GM12878 (cell line): ENCODE measurements at regions not wholly inside any gene's neighbourhood (a gene's known extent, or its start where the extent isn't known, plus 50 kb on each side); places are given as distances from the start of the nearest gene placed in this dataset.

Experiments
- ATAC-seq: fragments of 200-7000 bp; cut with Tn5 transposase; 3 replicates; pipeline ENCODE4 v1.9.1; 2020; ENCODE audit warnings: mild to moderate bottlenecking, moderate library complexity
- BruUV-seq: library from RNA; stranded (reverse); fragments of 400-500 nt; replicated peaks from 2 replicates; lab custom pipeline; 2021; lab: Mats Ljungman, UMichigan
- CTCF ChIA-PET: fragments of 300-600 bp; sonication (Branson Sonifier 250); formaldehyde crosslinking; extraction: SDS; loops from one replicate; lab custom pipeline; 2021; ENCODE audit warnings: inconsistent platforms; lab: Yijun Ruan, JAX
- POLR2A ChIA-PET: fragments of 350-600 bp; formaldehyde crosslinking; extraction: SDS; loops from one replicate; lab custom pipeline; 2021; ENCODE audit warnings: inconsistent platforms; lab: Charles Lee
- RAD21 ChIA-PET: fragments of 300-600 bp; sonication (Branson Sonifier 250); formaldehyde crosslinking; loops from one replicate; lab custom pipeline; 2023; ENCODE audit warnings: antibody characterized with exemption; ENCODE audit not compliant: unreplicated experiment; lab: Charles Lee
- SMC1A ChIA-PET: fragments of 300-600 bp; sonication (Branson Sonifier 250); formaldehyde crosslinking; loops from one replicate; lab custom pipeline; 2023; ENCODE audit not compliant: unreplicated experiment, uncharacterized antibody; lab: Charles Lee
- DNase-seq: peaks from one replicate; pipeline ENCODE4 v3.0.0-alpha.2; 2011; ENCODE audit warnings: low read depth, low spot score
- FAIRE-seq: peaks from 3 replicates; lab custom pipeline; 2011; peaks lifted over from hg19 to GRCh38; lab: Jason Lieb, UNC
- H2AFZ ChIP-seq: 2 replicates; pipeline ENCODE4 v1.6.0; 2011; ENCODE audit warnings: low read depth, low read length, control low read depth; ENCODE audit not compliant: control insufficient read depth
- H3K27ac ChIP-seq: 2 replicates; pipeline ENCODE4 v1.5.1; 2011; ENCODE audit warnings: control low read depth; ENCODE audit not compliant: control insufficient read depth, insufficient read depth
- H3K27me3 ChIP-seq, 2 experiments: replicated peaks in 1 of 2; 2 replicates each; pipeline versions ENCODE4 v1.6.0 to v1.6.1; 2011; ENCODE audit warnings: low read length in 1 of 2; ENCODE audit not compliant: control insufficient read depth in 2 of 2, insufficient read depth in 2 of 2
- H3K36me3 ChIP-seq, 2 experiments: 2 replicates each; pipeline ENCODE4 v1.5.1; 2011; ENCODE audit warnings: low read length in 1 of 2; ENCODE audit not compliant: control insufficient read depth in 2 of 2, insufficient read depth in 2 of 2
- H3K4me1 ChIP-seq: 2 replicates; pipeline ENCODE4 v1.6.1; 2011; ENCODE audit warnings: mild to moderate bottlenecking, low read length, moderate library complexity, mixed read lengths; ENCODE audit not compliant: control insufficient read depth, insufficient read depth
- H3K4me2 ChIP-seq: 2 replicates; pipeline ENCODE4 v1.6.0; 2011; ENCODE audit warnings: control low read depth; ENCODE audit not compliant: control insufficient read depth, insufficient read depth
- H3K4me3 ChIP-seq: fragments of 200-600 bp; sonication (generic); 2 replicates; pipeline ENCODE4 v1.5.1; 2016
- H3K79me2 ChIP-seq: 2 replicates; pipeline ENCODE4 v1.6.0; 2011; ENCODE audit warnings: low read length; ENCODE audit not compliant: control insufficient read depth, insufficient read depth
- H3K9ac ChIP-seq: 2 replicates; pipeline ENCODE4 v1.8.0; 2011; ENCODE audit warnings: low read length, control low read depth, mixed read lengths; ENCODE audit not compliant: control insufficient read depth, insufficient read depth
- H3K9me3 ChIP-seq: replicated peaks from 3 replicates; pipeline ENCODE4 v1.5.1; 2011; ENCODE audit warnings: mild to moderate bottlenecking, low read length; ENCODE audit not compliant: control insufficient read depth, insufficient read depth
- H4K20me1 ChIP-seq: 2 replicates; pipeline ENCODE4 v1.6.0; 2011; ENCODE audit not compliant: control insufficient read depth, insufficient read depth
- BMI1 ChIP-seq: fragments of 450-650 bp; IDR thresholded peaks from 2 replicates; pipeline ENCODE4 v1.6.1; 2016; ENCODE audit warnings: mild to moderate bottlenecking, moderate library complexity, borderline replicate concordance
- HDGF ChIP-seq: fragments of 450-650 bp; IDR thresholded peaks from 2 replicates; pipeline ENCODE4 v1.6.1; 2016; ENCODE audit warnings: antibody characterized with exemption
- JUND ChIP-seq: IDR thresholded peaks from 2 replicates; pipeline ENCODE4 v1.6.1; 2012; ENCODE audit warnings: low read depth, mild to moderate bottlenecking, low read length, improper control_type of control experiment, moderate library complexity
- KDM1A ChIP-seq: fragments of 200-600 bp; sonication (generic); IDR thresholded peaks from 2 replicates; pipeline ENCODE4 v1.6.1; 2016; ENCODE audit warnings: borderline replicate concordance
- MTA2 ChIP-seq: fragments of 450-650 bp; IDR thresholded peaks from 2 replicates; pipeline ENCODE4 v1.6.1; 2016; ENCODE audit warnings: low read depth, mild to moderate bottlenecking, moderate library complexity
- NBN ChIP-seq: fragments of 450-650 bp; IDR thresholded peaks from 2 replicates; pipeline ENCODE4 v1.6.1; 2016
- NFIC ChIP-seq: IDR thresholded peaks from 2 replicates; pipeline ENCODE4 v1.6.1; 2012; ENCODE audit warnings: low read depth, mild to moderate bottlenecking, inconsistent platforms, low read length, moderate library complexity
- POU2F2 ChIP-seq: IDR thresholded peaks from 3 replicates; pipeline ENCODE4 v1.6.1; 2011; ENCODE audit warnings: low read depth, mild to moderate bottlenecking, low read length, borderline replicate concordance
- SUZ12 ChIP-seq: fragments of 200-600 bp; sonication (generic); IDR thresholded peaks from one replicate; pipeline ENCODE4 v1.6.1; 2018; ENCODE audit warnings: antibody characterized with exemption, mild to moderate bottlenecking; ENCODE audit not compliant: unreplicated experiment
- TARDBP ChIP-seq: IDR thresholded peaks from 2 replicates; pipeline ENCODE4 v1.6.1; 2016; ENCODE audit warnings: borderline replicate concordance
- YBX1 ChIP-seq: fragments of 450-650 bp; IDR thresholded peaks from 2 replicates; pipeline ENCODE4 v1.6.1; 2016; ENCODE audit warnings: antibody characterized with exemption
- YY1 ChIP-seq: IDR thresholded peaks from 2 replicates; pipeline ENCODE4 v1.6.1; 2011; ENCODE audit warnings: low read depth, mild to moderate bottlenecking, low read length
- ZNF384 ChIP-seq: IDR thresholded peaks from 2 replicates; pipeline ENCODE4 v1.6.1; 2012; ENCODE audit warnings: low read depth, mild to moderate bottlenecking, low read length, improper control_type of control experiment, borderline replicate concordance
- WGBS: methylation state at CpG from one replicate; pipeline ENCODE4 v1.1.6; 2016; ENCODE audit warnings: low lambda C conversion rate; ENCODE audit not compliant: insufficient replicate concordance, insufficient coverage; ENCODE audit errors: missing lambda C conversion rate; 5-methylcytosine and 5-hydroxymethylcytosine counted together
- in situ Hi-C: fragments of 300-500 bp; cut with MboI; formaldehyde crosslinking; loops from 9 replicates; pipeline ENCODE4 v1.14.3; 2018; ENCODE audit warnings: mixed read lengths
- intact Hi-C: fragments of 100-400 bp; cut with micrococcal nuclease; formaldehyde crosslinking; loops from one replicate; pipeline ENCODE4 v1.14.2; 2022; ENCODE audit not compliant: unreplicated experiment
- TF ChIP-seq, protein P1 (sequence below): fragments of 450-650 bp; formaldehyde crosslinking; IDR thresholded peaks from 2 replicates; pipeline ENCODE4 v1.5.0; 2022; ENCODE audit warnings: mild to moderate bottlenecking, missing genetic modification characterization
- TF ChIP-seq, protein P2 (sequence below): fragments of 150-350 bp; IDR thresholded peaks from 2 replicates; pipeline ENCODE4 v1.6.1; 2014; ENCODE audit warnings: mild to moderate bottlenecking, low read depth, low read length

DNA sequence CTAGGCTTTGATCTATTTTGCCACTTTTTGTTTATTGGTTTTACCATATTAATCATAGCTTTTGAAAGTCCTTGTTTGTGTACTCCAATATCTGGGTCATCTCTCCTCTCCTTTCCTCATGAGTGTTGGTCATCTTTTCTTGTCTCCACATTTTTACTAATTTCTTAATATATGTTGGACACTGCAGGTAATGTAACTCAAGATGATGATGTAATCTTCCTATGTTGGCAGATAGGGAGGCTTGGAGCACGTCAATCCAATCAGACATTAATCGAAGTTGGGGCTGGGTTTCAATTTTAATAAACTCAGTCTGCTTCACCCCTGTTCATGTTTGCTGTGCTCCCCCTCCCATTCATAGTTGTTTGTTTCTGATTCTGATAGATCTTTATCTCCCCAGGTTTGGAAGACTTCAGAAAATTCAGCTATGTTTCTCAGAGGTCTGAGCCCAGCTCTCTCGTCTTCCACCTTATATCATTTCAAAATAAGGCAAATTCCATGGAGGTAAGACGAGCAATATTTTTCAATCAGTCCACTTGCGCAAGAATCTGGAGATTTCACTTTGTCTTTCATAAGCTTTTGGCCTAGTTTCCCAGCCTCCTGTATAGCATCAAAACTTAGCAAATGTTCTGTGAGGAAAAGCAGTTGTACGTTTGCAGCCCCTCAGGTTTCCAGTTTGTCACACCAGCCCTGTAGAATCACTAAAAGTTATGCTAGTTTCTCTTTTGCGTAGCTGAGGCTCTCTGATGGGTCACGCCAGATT is 504.1 kb downstream of the TMTC2 start:
- in situ Hi-C loops (no loop called here), intact Hi-C loops (no loop called here)
- Histone ChIP-seq H3K4me2 (no peak overlapping the region), H3K79me2 (no peaks in the 10 kb centered on the region), H3K4me1 (no peaks in the 10 kb centered on the region), H3K36me3 (no peaks in the 10 kb centered on the region), H4K20me1 (no peaks in the 10 kb centered on the region), H3K9me3 (no peaks in the 10 kb centered on the region), H3K4me3 (no peak overlapping the region), H3K9ac (no peak overlapping the region), H3K27ac (no peak overlapping the region), H2AFZ (no peak overlapping the region), H3K27me3 (no peaks in the 10 kb centered on the region)
- FAIRE-seq (no peak), ATAC-seq (no peak), DNase-seq (no peak)
- ChIA-PET SMC1A (interaction anchor here (0.9 to 1.1 kb wide), 3 partner anchors 8 to 504 kb away, joined by 3 to 5 read pairs (median 3); partner anchors contain the start of gene TMTC2), RAD21 (interaction anchor here (0.7 kb wide), 1 partner anchor 11 kb away, joined by 3 read pairs; no protein-coding TSS in a partner anchor), POLR2A (no interaction called here), CTCF (no interaction called here)
- TF ChIP-seq JUND, result no peak
- no peak for TF ChIP-seq MTA2
- TF ChIP-seq HDGF, result no peak
- no peak for TF ChIP-seq ZNF384
- no peak for TF ChIP-seq NBN
- TF ChIP-seq POU2F2, result no peak
- TF ChIP-seq KDM1A, result no peak
- no peak for TF ChIP-seq TARDBP
- no peak for TF ChIP-seq SUZ12
- 29% methylated on average over 8 of the region's 8 CpGs for whole genome bisulfite sequencing
- BruUV-seq, result no TSS peak

DNA sequence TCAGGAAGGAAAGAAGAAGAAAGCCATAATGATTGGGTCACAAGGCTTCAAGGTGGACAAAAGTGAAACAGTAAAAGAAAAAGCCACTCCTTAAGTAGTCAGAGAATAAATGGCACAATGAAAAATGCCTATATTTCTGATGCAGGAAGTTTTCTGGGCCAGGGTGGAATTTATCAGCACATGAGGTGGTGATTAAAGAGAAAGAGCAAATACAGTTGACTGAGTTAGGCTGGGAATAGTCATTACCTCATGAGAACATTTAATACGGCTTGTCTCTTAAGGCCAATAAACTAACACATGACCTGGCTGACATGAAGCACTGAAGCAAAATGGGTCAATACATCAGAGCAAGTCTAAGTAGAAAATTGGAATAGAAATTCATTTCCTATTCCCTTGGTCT is 499.7 kb downstream of the TMTC2 start:
- Histone ChIP-seq H3K9ac (no peak overlapping the region), H3K27ac (no peak overlapping the region), H2AFZ (no peak overlapping the region), H3K27me3 (no peaks in the 10 kb centered on the region), H3K4me1 (no peaks in the 10 kb centered on the region), H3K79me2 (no peaks in the 10 kb centered on the region), H3K36me3 (no peaks in the 10 kb centered on the region), H3K4me3 (no peak overlapping the region), H3K4me2 (no peak overlapping the region), H3K9me3 (no peaks in the 10 kb centered on the region), H4K20me1 (no peaks in the 10 kb centered on the region)
- intact Hi-C loops (no loop called here), in situ Hi-C loops (no loop called here)
- ChIA-PET SMC1A (no interaction called here), POLR2A (no interaction called here), CTCF (no interaction called here), RAD21 (no interaction called here)
- FAIRE-seq (no peak), ATAC-seq (no peak), DNase-seq (no peak)
- 62% methylated on average over 1 of the region's 1 CpG for WGBS
- no TSS peak for BruUV-seq
- TF ChIP-seq BMI1, result no peak
- TF ChIP-seq, protein P1, sequence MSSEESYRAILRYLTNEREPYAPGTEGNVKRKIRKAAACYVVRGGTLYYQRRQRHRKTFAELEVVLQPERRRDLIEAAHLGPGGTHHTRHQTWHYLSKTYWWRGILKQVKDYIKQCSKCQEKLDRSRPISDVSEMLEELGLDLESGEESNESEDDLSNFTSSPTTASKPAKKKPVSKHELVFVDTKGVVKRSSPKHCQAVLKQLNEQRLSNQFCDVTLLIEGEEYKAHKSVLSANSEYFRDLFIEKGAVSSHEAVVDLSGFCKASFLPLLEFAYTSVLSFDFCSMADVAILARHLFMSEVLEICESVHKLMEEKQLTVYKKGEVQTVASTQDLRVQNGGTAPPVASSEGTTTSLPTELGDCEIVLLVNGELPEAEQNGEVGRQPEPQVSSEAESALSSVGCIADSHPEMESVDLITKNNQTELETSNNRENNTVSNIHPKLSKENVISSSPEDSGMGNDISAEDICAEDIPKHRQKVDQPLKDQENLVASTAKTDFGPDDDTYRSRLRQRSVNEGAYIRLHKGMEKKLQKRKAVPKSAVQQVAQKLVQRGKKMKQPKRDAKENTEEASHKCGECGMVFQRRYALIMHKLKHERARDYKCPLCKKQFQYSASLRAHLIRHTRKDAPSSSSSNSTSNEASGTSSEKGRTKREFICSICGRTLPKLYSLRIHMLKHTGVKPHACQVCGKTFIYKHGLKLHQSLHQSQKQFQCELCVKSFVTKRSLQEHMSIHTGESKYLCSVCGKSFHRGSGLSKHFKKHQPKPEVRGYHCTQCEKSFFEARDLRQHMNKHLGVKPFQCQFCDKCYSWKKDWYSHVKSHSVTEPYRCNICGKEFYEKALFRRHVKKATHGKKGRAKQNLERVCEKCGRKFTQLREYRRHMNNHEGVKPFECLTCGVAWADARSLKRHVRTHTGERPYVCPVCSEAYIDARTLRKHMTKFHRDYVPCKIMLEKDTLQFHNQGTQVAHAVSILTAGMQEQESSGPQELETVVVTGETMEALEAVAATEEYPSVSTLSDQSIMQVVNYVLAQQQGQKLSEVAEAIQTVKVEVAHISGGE (CRISPR knock-in tag), result no peak
- TF ChIP-seq, protein P2, sequence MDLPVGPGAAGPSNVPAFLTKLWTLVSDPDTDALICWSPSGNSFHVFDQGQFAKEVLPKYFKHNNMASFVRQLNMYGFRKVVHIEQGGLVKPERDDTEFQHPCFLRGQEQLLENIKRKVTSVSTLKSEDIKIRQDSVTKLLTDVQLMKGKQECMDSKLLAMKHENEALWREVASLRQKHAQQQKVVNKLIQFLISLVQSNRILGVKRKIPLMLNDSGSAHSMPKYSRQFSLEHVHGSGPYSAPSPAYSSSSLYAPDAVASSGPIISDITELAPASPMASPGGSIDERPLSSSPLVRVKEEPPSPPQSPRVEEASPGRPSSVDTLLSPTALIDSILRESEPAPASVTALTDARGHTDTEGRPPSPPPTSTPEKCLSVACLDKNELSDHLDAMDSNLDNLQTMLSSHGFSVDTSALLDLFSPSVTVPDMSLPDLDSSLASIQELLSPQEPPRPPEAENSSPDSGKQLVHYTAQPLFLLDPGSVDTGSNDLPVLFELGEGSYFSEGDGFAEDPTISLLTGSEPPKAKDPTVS, result no peak
- TF ChIP-seq NFIC, result no peak
- TF ChIP-seq YY1, result no peak
- no peak for TF ChIP-seq MTA2
- TF ChIP-seq YBX1, result no peak
